SK-N-SH (cell line): ENCODE measurements at regions not wholly inside any gene's neighbourhood (a gene's known extent, or its start where the extent isn't known, plus 50 kb on each side); places are given as distances from the start of the nearest gene placed in this dataset.
A peak's percentile ranks its signal among the peaks of the same experiment; 100 is the strongest.

Experiments used
- CTCF ChIA-PET: fragments of 300-600, 350-600 bp; formaldehyde crosslinking; extraction: SDS; loops from one replicate; lab custom pipeline; 2021; lab: Yijun Ruan, JAX
- POLR2A ChIA-PET: fragments of 350-600 bp; sonication (Branson Sonifier 250); formaldehyde crosslinking; extraction: SDS; loops from one replicate; lab custom pipeline; 2020; ENCODE audit warnings: antibody characterized with exemption, inconsistent platforms; lab: Yijun Ruan, JAX
- DNase-seq: peaks from one replicate; pipeline ENCODE4 v3.0.0; 2012
- H2AFZ ChIP-seq: fragments of 200-600 bp; sonication (generic); 2 replicates; pipeline ENCODE4 v1.8.1; 2016; ENCODE audit warnings: antibody characterized with exemption, mild to moderate bottlenecking, low read depth
- H3F3A ChIP-seq: fragments of 200-600 bp; sonication (generic); replicated peaks from 2 replicates; pipeline ENCODE3; 2016; ENCODE audit warnings: antibody characterized with exemption, mild to moderate bottlenecking; ENCODE audit not compliant: insufficient read depth
- H3K27ac ChIP-seq, 2 experiments: fragments of 200-500 bp in 1 of 2; fragments of 200-600 bp in 1 of 2; sonication (Bioruptor generic) in 1 of 2; sonication (generic), shearing (Covaris generic) in 1 of 2; 2 replicates each; pipeline versions ENCODE4 v1.5.1 to v1.6.1; 2014 to 2016; ENCODE audit warnings: low read depth in 2 of 2, inconsistent platforms in 1 of 2, low read length in 1 of 2, mild to moderate bottlenecking in 1 of 2, mixed read lengths in 1 of 2
- H3K27me3 ChIP-seq: fragments of 200-600 bp; sonication (generic), shearing (Covaris generic); 2 replicates; pipeline ENCODE4 v1.6.1; 2016; ENCODE audit warnings: mixed run types; ENCODE audit not compliant: insufficient read depth
- H3K36me3 ChIP-seq, 2 experiments: fragments of 200-500 bp in 1 of 2; fragments of 200-600 bp in 1 of 2; sonication (Bioruptor generic) in 1 of 2; sonication (generic) in 1 of 2; replicated peaks in 1 of 2; 2 replicates each; pipeline versions ENCODE3 to v1.5.1; 2014 to 2016; ENCODE audit warnings: low read length in 1 of 2, mild to moderate bottlenecking in 1 of 2; ENCODE audit not compliant: insufficient read depth in 2 of 2, control insufficient read depth in 1 of 2
- H3K4me1 ChIP-seq, 2 experiments: fragments of 200-500 bp in 1 of 2; fragments of 200-600 bp in 1 of 2; sonication (Bioruptor generic) in 1 of 2; sonication (generic), shearing (Covaris generic) in 1 of 2; 2 replicates each; pipeline versions ENCODE4 v1.5.1 to v1.6.1; 2014 to 2016; ENCODE audit warnings: low read depth in 1 of 2, low read length in 1 of 2, mixed run types in 1 of 2; ENCODE audit not compliant: insufficient read depth in 2 of 2, control insufficient read depth in 1 of 2
- H3K4me2 ChIP-seq: fragments of 200-600 bp; sonication (generic), shearing (Covaris generic); 2 replicates; pipeline ENCODE4 v1.6.1; 2017; ENCODE audit warnings: mixed run types
- H3K4me3 ChIP-seq, 2 experiments: fragments of 200-500 bp in 1 of 2; fragments of 200-600 bp in 1 of 2; sonication (Bioruptor generic) in 1 of 2; sonication (generic), shearing (Covaris generic) in 1 of 2; 2 replicates each; pipeline versions ENCODE4 v1.5.1 to v1.8.1; 2014 to 2016; ENCODE audit warnings: low read depth in 2 of 2, inconsistent platforms in 1 of 2, low read length in 1 of 2, mild to moderate bottlenecking in 1 of 2, mixed read lengths in 1 of 2, moderate library complexity in 1 of 2
- H3K79me2 ChIP-seq: fragments of 200-600 bp; sonication (generic); 2 replicates; pipeline ENCODE4 v1.8.1; 2017; ENCODE audit warnings: mild to moderate bottlenecking; ENCODE audit not compliant: insufficient read depth
- H3K9ac ChIP-seq: fragments of 200-600 bp; sonication (generic); 2 replicates; pipeline ENCODE4 v1.6.1; 2017; ENCODE audit warnings: mixed run types
- H3K9me2 ChIP-seq: fragments of 200-600 bp; sonication (generic); 2 replicates; pipeline ENCODE4 v1.6.1; 2017; ENCODE audit warnings: mixed run types
- H3K9me3 ChIP-seq: fragments of 200-600 bp; sonication (generic); 2 replicates; pipeline ENCODE4 v1.6.1; 2017; ENCODE audit warnings: mixed run types, mild to moderate bottlenecking, moderate library complexity
- H4K20me1 ChIP-seq: fragments of 200-600 bp; sonication (generic); 2 replicates; pipeline ENCODE4 v1.6.1; 2017; ENCODE audit warnings: mild to moderate bottlenecking, mixed run types; ENCODE audit not compliant: insufficient read depth
- EP300 ChIP-seq, 2 experiments: IDR thresholded peaks; 2 replicates each; pipeline versions ENCODE4 v1.4.0 to v1.6.1; 2012; ENCODE audit warnings: borderline replicate concordance in 1 of 2, low read depth in 1 of 2, low read length in 1 of 2
- EZH2phosphoT487 ChIP-seq: fragments of 200-600 bp; sonication (generic); IDR thresholded peaks from 2 replicates; pipeline ENCODE4 v1.6.1; 2017; ENCODE audit warnings: low read depth, mixed run types, mild to moderate bottlenecking, antibody characterized with exemption, moderate library complexity, borderline replicate concordance
- FOXJ3 ChIP-seq: sonication (generic); formaldehyde crosslinking; IDR thresholded peaks from 2 replicates; pipeline ENCODE4 v1.5.1; 2020; ENCODE audit warnings: mild to moderate bottlenecking, missing genetic modification reagents
- FOXM1 ChIP-seq: IDR thresholded peaks from 2 replicates; pipeline ENCODE4 v1.4.0; 2012; ENCODE audit warnings: low read depth, mild to moderate bottlenecking
- GABPA ChIP-seq: IDR thresholded peaks from 2 replicates; pipeline ENCODE4 v1.4.0; 2012; ENCODE audit warnings: low read depth, mild to moderate bottlenecking
- GATA2 ChIP-seq: sonication (generic); formaldehyde crosslinking; IDR thresholded peaks from 2 replicates; pipeline ENCODE4 v1.5.0; 2020; ENCODE audit warnings: mild to moderate bottlenecking, missing genetic modification reagents
- JUND ChIP-seq: IDR thresholded peaks from 2 replicates; pipeline ENCODE4 v1.4.0; 2012
- MXI1 ChIP-seq: IDR thresholded peaks from 2 replicates; pipeline ENCODE4 v1.6.1; 2012; ENCODE audit warnings: mild to moderate bottlenecking, low read depth, low read length, improper control_type of control experiment
- NRF1 ChIP-seq: IDR thresholded peaks from 2 replicates; pipeline ENCODE4 v1.6.1; 2012; ENCODE audit warnings: low read depth, mild to moderate bottlenecking, low read length
- POLR2AphosphoS5 ChIP-seq: IDR thresholded peaks from 2 replicates; pipeline ENCODE4 v1.6.1; 2012; ENCODE audit warnings: low read depth, low read length
- RAD21 ChIP-seq: IDR thresholded peaks from 2 replicates; pipeline ENCODE4 v1.6.1; 2012; ENCODE audit warnings: mild to moderate bottlenecking, low read length
- RCOR1 ChIP-seq: fragments of 150-350 bp; IDR thresholded peaks from 2 replicates; pipeline ENCODE4 v1.6.1; 2017; ENCODE audit warnings: antibody characterized with exemption, low read length
- TCF12 ChIP-seq: IDR thresholded peaks from 2 replicates; pipeline ENCODE4 v1.4.0; 2012
- TEAD4 ChIP-seq: IDR thresholded peaks from 2 replicates; pipeline ENCODE4 v1.4.0; 2012; ENCODE audit warnings: mild to moderate bottlenecking, borderline replicate concordance; ENCODE audit not compliant: insufficient read depth
- WGBS: methylation state at CpG from one replicate; pipeline ENCODE4 v1.1.6; 2017; ENCODE audit warnings: low lambda C conversion rate; 5-methylcytosine and 5-hydroxymethylcytosine counted together
- TF ChIP-seq, protein P1 (sequence below): IDR thresholded peaks from 2 replicates; pipeline ENCODE4 v1.4.0; 2012; ENCODE audit warnings: low read depth, borderline replicate concordance
- TF ChIP-seq, protein P2 (sequence below): fragments of 150-350 bp; IDR thresholded peaks from 2 replicates; pipeline ENCODE4 v1.6.1; 2017; ENCODE audit warnings: antibody characterized with exemption, low read length, low read depth, borderline replicate concordance
- TF ChIP-seq, protein P3 (sequence below): fragments of 200-600 bp; sonication (generic); IDR thresholded peaks from 2 replicates; pipeline ENCODE4 v1.6.1; 2017; ENCODE audit warnings: antibody characterized with exemption, mild to moderate bottlenecking, moderate library complexity
- TF ChIP-seq, protein P4 (sequence below): IDR thresholded peaks from 2 replicates; pipeline ENCODE4 v1.4.0; 2012; ENCODE audit warnings: low read depth
- TF ChIP-seq, protein P5 (sequence below): fragments of 150-350 bp; IDR thresholded peaks from 2 replicates; pipeline ENCODE4 v1.6.1; 2016; ENCODE audit warnings: mild to moderate bottlenecking, low read depth, low read length
- TF ChIP-seq, protein P6 (sequence below): IDR thresholded peaks from 2 replicates; pipeline ENCODE4; 2012

DNA sequence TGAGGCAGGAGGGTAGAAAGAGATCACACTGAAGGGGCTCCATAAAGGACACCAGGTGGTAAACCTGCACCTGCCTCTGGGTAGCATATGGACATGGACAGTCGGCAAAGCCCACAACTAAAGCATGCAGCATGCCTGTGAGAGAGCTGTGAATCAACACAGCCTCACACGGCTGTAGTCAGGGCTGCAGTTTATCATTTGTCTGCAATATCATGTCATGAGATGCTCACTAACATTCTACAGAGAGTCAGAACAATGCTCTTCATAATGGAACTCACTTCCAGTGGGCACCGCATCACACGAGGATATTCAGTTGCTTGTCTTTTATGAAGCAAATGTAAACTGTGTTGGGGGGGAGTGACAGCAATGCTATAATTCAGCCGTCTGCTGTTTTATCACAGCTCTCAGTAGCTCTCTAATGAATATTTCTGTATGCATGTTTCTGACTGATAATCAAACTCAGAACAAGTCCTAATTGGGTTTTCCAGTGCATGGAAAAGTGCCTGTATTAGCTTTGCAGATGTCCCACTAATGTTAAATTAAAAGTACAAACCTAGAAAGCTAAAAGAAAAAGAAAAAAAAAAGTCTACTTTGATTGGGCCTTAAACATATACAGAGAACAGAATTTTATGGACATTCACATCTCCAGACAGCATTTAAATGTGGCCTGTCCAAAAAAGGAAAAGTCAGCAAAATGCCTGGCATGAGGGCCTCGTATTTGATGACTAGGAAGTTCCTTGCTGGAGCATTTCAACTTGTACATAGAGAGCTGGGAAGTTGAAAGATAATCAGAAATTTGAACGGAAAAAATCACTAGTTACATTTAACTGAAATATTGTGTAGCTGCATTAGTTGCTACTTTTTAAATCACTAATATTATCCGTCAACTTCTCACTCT lies 406.1 kb upstream of the SOX11 start:
- H3K36me3 ChIP-seq: no peaks in the 10 kb centered on the region
- no peaks in the 10 kb centered on the region for H3K79me2 ChIP-seq
- no peak overlapping the region for H2AFZ ChIP-seq
- ChIA-PET CTCF (interaction anchor here (0.6 to 1.1 kb wide), 3 partner anchors 12 to 405 kb away, joined by 3 read pairs; no protein-coding TSS in a partner anchor), POLR2A (no interaction called here)
- H3K27ac ChIP-seq: no peak overlapping the region
- no peaks in the 10 kb centered on the region for H3K27me3 ChIP-seq
- no peak overlapping the region for H3K9ac ChIP-seq
- H3K9me2 ChIP-seq: no peaks in the 10 kb centered on the region
- H3F3A ChIP-seq: no peaks in the 10 kb centered on the region
- no peak overlapping the region for H3K4me3 ChIP-seq
- peak; percentile 18 for DNase-seq
- peaks cover 7% of the 10 kb centered on the region; the same call in 1 of the 2 replicates for H3K9me3 ChIP-seq
- TF ChIP-seq GATA2 (peak; percentile 48), JUND (no peak), GABPA (no peak), RCOR1 (no peak; the same call in 1 of the 2 replicates), EP300 (IDR thresholded peaks at IDR 0.05; ENCODE audit: borderline replicate concordance in 1 of 2, low read depth in 1 of 2, low read length in 1 of 2) (peak in 1 of 2 experiments; percentile 42; a peak in 1 of 4 replicates), TEAD4 (no peak), FOXM1 (no peak)
- TF ChIP-seq, protein P1, sequence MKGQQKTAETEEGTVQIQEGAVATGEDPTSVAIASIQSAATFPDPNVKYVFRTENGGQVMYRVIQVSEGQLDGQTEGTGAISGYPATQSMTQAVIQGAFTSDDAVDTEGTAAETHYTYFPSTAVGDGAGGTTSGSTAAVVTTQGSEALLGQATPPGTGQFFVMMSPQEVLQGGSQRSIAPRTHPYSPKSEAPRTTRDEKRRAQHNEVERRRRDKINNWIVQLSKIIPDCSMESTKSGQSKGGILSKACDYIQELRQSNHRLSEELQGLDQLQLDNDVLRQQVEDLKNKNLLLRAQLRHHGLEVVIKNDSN: no peak
- TF ChIP-seq, protein P2, sequence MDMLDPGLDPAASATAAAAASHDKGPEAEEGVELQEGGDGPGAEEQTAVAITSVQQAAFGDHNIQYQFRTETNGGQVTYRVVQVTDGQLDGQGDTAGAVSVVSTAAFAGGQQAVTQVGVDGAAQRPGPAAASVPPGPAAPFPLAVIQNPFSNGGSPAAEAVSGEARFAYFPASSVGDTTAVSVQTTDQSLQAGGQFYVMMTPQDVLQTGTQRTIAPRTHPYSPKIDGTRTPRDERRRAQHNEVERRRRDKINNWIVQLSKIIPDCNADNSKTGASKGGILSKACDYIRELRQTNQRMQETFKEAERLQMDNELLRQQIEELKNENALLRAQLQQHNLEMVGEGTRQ: no peak
- TF ChIP-seq, all 33 proteins: peak for 2
- peaks cover 0 to 19% of the 10 kb centered on the region in 2 experiments; a peak in 2 of 4 replicates for H3K4me1 ChIP-seq
- no peaks in the 10 kb centered on the region for H4K20me1 ChIP-seq
- 28% methylated on average over 8 of the region's 8 CpGs for WGBS
- H3K4me2 ChIP-seq: no peak overlapping the region

DNA sequence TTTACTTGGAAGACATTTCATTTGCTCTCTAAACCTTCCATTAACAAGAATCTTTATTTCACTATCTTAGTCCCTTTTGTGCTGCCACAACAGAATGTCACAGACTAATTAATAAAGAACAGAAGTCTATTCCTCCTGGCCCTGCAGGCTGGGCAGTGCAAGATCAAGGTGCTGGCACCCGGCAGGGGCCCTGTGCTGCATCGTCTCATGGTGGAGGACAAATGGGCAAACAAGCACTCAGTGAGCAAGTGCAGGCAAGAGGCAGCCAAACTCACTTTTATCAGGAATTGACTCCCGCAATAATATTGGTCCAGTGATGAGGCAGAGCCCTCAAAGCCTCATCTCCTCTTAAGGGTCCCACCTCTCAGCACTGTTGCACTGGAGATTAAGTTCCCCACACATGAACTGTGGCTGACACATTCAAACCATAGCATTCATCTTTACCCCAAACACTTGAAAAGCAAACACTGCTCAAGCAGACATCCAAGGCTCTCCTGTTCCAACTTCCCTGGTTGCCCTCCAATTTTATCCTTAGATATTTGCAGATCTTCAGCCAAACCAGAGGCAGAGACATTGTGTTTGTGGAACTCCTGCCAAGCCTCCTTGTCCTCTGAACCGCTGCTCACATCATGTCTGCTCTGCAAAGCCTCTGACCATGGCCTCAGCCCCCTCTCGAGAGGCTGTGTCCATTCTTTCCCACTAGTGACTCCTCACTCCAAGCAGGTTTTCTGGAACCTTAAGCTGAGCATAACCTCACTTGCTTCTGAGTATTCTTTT lies 404.4 kb upstream of the SOX11 start:
- DNase-seq: no peak
- no peaks in the 10 kb centered on the region for H3K9me3 ChIP-seq
- no peak overlapping the region for H3K4me2 ChIP-seq
- H3F3A ChIP-seq: no peaks in the 10 kb centered on the region
- POLR2A ChIA-PET: interaction anchor here (0.6 kb wide), 1 partner anchor 416 kb away, joined by 5 read pairs; no protein-coding TSS in a partner anchor
- peaks cover 0 to 19% of the 10 kb centered on the region in 2 experiments; a peak in 2 of 4 replicates for H3K4me1 ChIP-seq
- no peak overlapping the region for H3K4me3 ChIP-seq
- H3K9ac ChIP-seq: no peak overlapping the region
- no peak overlapping the region for H3K27ac ChIP-seq
- no peak overlapping the region for H2AFZ ChIP-seq
- no peaks in the 10 kb centered on the region for H3K79me2 ChIP-seq
- CTCF ChIA-PET: interaction anchor here (1.1 kb wide), 1 partner anchor 38 kb away, joined by 3 read pairs; no protein-coding TSS in a partner anchor
- no peaks in the 10 kb centered on the region for H3K9me2 ChIP-seq
- H4K20me1 ChIP-seq: no peaks in the 10 kb centered on the region
- no peaks in the 10 kb centered on the region for H3K27me3 ChIP-seq
- WGBS: 31% methylated on average over 5 of the region's 5 CpGs
- no peaks in the 10 kb centered on the region for H3K36me3 ChIP-seq
- no peak for TF ChIP-seq NRF1
- TF ChIP-seq TCF12: no peak
- no peak for TF ChIP-seq EZH2phosphoT487
- no peak for TF ChIP-seq MXI1
- no peak for TF ChIP-seq FOXJ3
- TF ChIP-seq POLR2AphosphoS5: no peak
- TF ChIP-seq, protein P3, sequence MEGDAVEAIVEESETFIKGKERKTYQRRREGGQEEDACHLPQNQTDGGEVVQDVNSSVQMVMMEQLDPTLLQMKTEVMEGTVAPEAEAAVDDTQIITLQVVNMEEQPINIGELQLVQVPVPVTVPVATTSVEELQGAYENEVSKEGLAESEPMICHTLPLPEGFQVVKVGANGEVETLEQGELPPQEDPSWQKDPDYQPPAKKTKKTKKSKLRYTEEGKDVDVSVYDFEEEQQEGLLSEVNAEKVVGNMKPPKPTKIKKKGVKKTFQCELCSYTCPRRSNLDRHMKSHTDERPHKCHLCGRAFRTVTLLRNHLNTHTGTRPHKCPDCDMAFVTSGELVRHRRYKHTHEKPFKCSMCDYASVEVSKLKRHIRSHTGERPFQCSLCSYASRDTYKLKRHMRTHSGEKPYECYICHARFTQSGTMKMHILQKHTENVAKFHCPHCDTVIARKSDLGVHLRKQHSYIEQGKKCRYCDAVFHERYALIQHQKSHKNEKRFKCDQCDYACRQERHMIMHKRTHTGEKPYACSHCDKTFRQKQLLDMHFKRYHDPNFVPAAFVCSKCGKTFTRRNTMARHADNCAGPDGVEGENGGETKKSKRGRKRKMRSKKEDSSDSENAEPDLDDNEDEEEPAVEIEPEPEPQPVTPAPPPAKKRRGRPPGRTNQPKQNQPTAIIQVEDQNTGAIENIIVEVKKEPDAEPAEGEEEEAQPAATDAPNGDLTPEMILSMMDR: no peak
- TF ChIP-seq, protein P4, sequence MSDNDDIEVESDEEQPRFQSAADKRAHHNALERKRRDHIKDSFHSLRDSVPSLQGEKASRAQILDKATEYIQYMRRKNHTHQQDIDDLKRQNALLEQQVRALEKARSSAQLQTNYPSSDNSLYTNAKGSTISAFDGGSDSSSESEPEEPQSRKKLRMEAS: no peak
- TF ChIP-seq, protein P5, sequence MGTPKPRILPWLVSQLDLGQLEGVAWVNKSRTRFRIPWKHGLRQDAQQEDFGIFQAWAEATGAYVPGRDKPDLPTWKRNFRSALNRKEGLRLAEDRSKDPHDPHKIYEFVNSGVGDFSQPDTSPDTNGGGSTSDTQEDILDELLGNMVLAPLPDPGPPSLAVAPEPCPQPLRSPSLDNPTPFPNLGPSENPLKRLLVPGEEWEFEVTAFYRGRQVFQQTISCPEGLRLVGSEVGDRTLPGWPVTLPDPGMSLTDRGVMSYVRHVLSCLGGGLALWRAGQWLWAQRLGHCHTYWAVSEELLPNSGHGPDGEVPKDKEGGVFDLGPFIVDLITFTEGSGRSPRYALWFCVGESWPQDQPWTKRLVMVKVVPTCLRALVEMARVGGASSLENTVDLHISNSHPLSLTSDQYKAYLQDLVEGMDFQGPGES: no peak
- TF ChIP-seq, protein P6, sequence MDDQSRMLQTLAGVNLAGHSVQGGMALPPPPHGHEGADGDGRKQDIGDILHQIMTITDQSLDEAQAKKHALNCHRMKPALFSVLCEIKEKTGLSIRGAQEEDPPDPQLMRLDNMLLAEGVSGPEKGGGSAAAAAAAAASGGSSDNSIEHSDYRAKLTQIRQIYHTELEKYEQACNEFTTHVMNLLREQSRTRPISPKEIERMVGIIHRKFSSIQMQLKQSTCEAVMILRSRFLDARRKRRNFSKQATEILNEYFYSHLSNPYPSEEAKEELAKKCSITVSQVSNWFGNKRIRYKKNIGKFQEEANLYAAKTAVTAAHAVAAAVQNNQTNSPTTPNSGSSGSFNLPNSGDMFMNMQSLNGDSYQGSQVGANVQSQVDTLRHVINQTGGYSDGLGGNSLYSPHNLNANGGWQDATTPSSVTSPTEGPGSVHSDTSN: no peak
- no peak for TF ChIP-seq RAD21
